Right lobe of liver (tissue), 4 donors: ENCODE measurements at regions not wholly inside any gene's neighbourhood (a gene's known extent, or its start where the extent isn't known, plus 50 kb on each side); places are given as distances from the start of the nearest gene placed in this dataset.

ENCODE experiments used
- POLR2A ChIP-seq: fragments of 450-650 bp; IDR thresholded peaks from one replicate; pipeline ENCODE4 v1.6.1; 2017; ENCODE audit warnings: antibody characterized with exemption, mild to moderate bottlenecking
- TF ChIP-seq, protein P1 (sequence below), 4 donors: fragments of 200-600 bp in 3 of 4; fragments of 450-650 bp in 1 of 4; IDR thresholded peaks; one replicate each; pipeline versions ENCODE4 v1.5.1 to v1.8.0; 2016 to 2022; ENCODE audit warnings: antibody characterized with exemption in 4 of 4, mild to moderate bottlenecking in 2 of 4
- donor health status: DM: no; HTN: no; CAD: no.
- donor health status: DM: no; HTN: no; CAD: no.
- donor health status: DM: no; HTN: yes; CAD: no.

DNA sequence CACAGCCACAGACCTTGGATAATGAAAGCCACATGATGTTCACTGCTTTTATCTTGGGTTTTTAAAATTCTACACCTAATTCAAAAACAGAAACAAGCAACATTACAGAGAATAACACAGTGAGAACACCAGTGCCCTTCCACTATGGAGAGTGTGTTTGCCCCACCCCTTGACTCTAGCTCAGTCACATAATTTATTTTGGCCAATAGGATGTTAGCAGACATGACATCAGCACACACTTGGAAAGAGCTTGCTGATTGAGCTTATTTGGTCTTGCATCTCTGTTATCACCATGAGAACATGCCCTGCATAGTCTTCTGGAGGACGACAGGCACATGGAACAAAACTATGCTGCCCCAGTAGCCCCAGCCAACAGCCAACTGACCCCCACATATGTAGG, 118.1 kb downstream of the HNRNPD start:
- TF ChIP-seq, protein P1, sequence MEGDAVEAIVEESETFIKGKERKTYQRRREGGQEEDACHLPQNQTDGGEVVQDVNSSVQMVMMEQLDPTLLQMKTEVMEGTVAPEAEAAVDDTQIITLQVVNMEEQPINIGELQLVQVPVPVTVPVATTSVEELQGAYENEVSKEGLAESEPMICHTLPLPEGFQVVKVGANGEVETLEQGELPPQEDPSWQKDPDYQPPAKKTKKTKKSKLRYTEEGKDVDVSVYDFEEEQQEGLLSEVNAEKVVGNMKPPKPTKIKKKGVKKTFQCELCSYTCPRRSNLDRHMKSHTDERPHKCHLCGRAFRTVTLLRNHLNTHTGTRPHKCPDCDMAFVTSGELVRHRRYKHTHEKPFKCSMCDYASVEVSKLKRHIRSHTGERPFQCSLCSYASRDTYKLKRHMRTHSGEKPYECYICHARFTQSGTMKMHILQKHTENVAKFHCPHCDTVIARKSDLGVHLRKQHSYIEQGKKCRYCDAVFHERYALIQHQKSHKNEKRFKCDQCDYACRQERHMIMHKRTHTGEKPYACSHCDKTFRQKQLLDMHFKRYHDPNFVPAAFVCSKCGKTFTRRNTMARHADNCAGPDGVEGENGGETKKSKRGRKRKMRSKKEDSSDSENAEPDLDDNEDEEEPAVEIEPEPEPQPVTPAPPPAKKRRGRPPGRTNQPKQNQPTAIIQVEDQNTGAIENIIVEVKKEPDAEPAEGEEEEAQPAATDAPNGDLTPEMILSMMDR (IDR thresholded peaks at IDR 0.05) = no peak
- no peak for TF ChIP-seq POLR2A
